IPS-NIHi7 (cell line): ENCODE measurements at regions not wholly inside any gene's neighbourhood (a gene's known extent, or its start where the extent isn't known, plus 50 kb on each side); places are given as distances from the start of the nearest gene placed in this dataset.
"Not testable (repeated sequence)": the region's sequence is repeated elsewhere in the genome, so short reads cannot be mapped to it uniquely, and the experiment has no call there.

Experiments
- DNase-seq: peaks from one replicate; pipeline ENCODE4 v3.0.0; 2012; ENCODE audit warnings: mixed read lengths; ENCODE audit errors: extremely low spot score

DNA sequence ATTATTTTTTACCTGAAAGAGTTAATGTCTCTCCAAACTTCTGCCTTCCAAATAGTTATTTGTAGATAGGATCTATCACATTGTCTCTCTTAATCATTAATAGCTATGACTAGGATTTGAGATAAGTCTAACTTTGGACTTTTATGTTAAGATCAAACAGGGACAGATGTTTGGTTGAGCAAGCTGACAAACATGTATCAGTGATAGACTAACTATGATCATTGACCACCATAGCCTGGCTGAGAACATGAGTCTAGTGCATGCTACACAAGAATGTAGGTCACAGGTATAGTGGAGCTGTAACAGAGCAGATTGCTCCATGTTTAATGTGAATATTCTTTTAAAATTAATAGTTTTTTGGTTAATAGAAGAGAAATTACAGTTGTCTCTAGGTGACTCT lies 52.0 kb downstream of the SYT15B start:
- not testable (repeated sequence) for DNase-seq

DNA sequence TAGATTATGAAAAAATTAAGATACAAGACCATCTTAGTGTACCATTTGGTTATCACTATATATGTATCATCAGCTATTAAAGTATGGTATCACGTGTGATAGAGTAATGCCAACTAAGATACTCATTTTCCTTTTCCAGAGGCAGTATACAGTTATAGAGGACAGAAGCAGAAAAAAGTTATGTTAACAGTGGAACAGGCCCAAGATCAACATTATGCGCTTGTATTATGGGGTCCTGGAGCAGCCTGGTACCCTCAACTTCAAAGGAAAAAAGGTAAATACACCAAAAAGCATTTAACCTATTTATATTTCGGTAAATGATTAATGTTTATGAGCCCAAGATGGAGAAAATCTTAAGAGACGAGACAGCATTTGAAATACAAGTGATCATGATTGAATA lies 52.9 kb downstream of the SYT15B start:
- not testable (repeated sequence) for DNase-seq

DNA sequence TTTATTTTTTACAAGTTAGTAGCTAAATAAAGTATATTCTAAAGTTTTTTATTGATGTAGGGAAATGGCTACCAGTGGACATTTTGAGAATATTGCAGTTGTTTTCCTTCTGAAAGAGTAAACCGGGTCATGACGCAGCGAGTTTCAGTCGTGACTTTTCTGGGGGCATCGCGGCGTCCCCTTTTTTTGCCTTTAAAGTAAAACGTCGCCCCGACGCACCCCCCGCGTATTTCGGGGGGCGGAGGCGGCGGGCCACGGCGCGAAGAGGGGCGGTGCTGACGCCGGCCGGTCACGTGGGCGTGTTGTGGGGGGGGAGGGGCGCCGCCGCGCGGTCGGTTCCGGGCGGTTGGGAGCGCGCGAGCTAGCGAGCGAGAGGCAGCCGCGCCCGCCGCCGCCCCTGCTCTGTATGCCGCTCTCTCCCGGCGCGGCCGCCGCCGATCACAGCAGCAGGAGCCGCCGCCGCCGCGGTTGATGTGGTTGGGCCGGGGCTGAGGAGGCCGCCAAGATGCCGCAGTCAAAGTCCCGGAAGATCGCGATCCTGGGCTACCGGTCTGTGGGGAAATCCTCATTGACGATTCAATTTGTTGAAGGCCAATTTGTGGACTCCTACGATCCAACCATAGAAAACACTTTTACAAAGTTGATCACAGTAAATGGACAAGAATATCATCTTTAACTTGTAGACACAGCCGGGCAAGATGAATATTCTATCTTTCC lies 57.5 kb downstream of the SYT15B start:
- not testable (repeated sequence) for DNase-seq

DNA sequence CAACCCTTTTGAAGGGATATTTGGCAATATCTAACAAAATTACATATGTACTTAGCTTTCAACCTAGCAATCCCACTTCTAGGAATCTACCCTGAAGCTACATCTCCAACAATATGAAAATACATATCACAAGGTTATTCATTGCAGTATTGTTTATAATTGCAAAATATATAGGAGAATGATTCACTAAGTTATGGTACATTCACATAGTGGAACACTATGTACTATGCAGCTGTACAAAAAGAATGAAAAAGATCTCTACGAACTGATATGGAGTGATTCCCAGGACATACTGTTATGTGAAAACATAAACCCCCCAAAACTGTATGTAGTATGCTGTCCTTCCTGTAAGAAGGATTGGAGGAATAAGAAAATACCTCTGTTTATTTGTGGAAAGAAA lies 62.1 kb downstream of the SYT15B start:
- DNase-seq, result not testable (repeated sequence)

DNA sequence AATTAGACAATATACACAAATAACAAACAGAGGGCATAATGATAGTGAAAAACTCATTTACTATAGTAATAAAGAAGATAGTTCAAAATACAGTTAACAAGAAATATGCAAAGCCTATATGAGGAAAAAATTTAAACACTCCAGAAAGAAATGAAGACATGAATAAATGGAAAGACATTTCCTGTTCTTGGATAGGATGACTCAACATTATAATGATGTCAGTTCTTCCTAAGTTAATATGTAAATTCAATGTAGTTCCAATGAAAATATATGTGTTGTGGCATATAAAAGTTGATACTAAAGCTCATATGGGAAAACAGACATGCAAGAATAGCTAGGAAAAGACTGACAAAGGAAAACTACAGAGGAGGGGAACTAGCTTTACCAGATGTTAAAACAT lies 63.5 kb downstream of the SYT15B start:
- DNase-seq, result not testable (repeated sequence)

DNA sequence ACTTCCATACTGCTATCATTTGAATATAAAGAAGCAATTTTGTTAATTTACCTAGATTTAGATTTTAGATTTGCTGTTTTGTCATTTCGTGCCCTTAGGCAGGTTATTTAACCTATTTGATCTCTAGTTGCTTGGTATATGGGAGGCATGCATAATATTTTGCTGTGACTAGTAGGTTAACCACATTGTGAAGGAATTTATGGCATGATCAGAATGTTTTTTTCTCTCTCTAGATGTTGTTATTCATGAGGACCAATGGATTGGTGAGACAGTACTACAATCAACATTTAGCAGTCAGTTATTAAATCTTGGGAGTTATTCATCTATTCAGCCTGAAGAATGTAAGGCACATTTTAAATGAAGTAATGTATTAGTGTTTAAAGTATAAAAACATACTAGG lies 67.2 kb downstream of the SYT15B start:
- not testable (repeated sequence) for DNase-seq

DNA sequence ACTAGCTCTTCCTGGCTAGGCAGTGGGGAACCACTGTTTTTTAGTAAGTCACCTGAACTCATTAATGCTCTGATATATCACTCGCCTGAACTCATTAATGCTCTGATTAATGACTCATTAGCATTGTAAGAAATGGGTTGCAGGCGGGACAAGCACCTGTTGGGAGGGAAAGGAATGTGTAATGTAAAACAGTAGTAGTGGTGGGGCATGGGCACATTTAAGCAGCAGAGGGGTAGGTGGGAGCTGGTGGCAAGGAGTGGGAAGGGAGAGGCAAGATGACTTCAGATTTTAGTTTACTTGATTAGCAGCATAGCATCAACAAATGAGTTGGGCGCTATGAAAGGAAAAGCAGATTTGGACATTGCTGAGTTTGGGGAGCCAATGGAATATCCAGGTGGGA lies 68.2 kb downstream of the SYT15B start:
- DNase-seq, result not testable (repeated sequence)

DNA sequence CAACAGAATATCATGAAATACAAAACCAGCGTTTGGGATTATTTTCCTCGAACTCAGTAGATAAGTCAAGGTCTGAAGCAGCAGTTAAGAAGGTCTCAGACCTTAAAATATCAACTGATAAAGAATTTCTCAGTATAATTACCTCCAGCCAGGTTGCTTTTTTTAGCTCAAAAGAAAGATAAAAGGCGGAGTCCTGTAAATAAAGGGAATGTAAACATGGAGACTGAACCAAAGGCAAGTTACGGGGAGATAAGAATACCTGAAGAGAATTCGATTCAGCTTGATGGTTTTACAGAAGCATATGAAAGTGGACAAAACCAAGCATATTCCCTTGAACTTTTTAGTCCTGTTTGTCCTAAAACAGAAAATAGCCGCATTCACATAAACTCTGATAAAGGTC lies 73.1 kb downstream of the SYT15B start:
- DNase-seq, result not testable (repeated sequence)

DNA sequence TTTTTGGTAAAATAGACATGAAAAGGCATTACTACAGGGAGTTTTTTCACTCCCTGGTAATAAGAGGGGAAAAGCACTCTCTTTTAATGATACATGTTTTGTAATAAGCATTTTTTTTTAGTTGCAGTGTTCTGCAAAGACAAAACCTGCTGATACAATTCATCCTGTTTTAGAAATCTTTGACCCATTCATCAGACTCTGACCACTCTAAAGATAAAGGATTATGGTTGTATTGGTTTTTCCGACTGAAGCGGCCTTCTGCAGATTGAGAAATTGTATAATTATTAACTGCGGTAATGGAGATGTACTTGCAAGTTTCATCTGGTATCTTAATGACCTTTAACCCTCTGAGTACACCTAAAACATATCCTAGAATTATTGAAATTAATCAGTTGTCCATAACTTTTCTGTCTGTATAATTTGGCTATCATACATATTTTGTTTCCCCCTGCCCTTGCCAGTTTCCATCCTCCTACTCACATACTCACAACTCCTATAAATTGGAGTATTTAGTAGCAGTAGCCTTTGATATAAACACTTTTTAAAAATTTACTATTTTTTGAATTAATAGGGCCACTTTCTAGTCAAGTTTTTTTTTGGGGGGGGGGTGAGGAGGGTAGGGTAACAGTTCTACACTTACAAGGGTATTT lies 79.4 kb downstream of the SYT15B start:
- not testable (repeated sequence) for DNase-seq

DNA sequence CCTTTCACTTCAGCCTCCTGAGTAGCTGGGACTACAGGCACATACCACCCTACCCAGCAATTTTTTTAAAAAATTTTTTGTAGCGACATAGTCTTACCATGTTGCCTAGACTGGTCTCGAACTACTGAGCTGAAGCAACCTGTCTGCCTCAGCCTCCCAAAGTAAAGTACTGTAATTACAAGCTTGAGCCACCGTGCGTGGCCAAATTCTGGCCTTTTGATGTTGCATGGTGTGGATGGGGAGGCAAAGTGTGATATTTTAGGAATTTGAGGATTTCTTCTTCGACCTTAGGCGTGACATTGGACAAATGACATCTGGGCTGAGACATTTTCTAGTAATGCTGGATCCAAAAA lies 81.8 kb downstream of the SYT15B start:
- not testable (repeated sequence) for DNase-seq

DNA sequence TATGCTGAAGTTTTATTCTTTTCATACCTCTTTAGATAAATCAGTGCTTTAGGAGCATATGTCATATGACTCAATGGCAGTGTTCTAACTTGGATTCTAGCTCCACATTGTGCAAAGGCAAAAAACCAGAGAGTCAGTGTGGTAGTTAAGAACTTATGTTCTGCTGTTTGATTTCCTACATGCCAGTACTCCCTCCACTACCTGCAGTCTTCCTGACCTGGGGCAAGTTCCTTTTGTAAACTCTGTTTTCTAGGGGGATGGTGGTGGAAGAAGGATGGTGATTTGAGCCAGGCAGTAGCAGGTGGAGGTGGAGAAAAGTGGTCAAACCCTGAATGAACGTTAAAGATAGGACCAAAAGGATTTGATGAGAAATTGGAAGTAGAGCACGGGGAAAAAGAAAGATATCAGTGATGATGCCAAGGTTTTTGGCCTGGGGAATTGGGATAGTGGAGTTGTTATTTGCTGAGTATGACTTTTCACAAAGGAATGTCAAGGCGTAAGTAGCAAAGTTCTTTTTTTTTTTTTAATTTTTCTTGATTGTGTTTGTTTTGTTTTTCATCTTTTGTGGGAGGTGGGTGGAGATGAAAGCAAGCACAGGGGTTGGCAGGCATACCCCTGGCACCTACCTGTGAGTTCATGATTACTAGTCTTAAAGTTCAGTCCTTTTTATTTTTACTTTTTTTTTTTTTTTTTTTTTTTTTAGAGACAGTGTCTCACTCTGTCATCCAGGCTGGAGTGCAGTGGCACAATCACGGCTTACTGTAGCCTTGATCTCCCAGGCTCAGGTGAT lies 82.3 kb downstream of the SYT15B start:
- DNase-seq, result not testable (repeated sequence)

DNA sequence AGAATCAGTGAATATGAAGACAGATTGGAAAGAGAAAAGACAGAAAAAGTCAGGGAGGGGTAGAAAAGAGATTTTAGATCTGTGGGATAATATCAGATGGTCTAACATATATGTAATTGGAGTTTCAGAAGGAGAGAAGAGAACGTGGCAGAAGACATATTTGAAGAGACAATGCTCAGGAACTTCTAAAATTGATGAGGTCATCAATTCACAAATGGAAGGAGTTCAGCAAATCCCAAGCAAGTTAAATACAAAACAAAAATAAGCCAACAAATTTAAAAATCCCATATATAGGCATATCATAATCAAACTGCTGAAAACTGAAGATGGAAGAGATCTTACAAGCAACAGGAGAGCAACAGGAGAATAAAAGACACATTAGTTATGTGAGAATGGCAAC lies 87.3 kb downstream of the SYT15B start:
- not testable (repeated sequence) for DNase-seq

DNA sequence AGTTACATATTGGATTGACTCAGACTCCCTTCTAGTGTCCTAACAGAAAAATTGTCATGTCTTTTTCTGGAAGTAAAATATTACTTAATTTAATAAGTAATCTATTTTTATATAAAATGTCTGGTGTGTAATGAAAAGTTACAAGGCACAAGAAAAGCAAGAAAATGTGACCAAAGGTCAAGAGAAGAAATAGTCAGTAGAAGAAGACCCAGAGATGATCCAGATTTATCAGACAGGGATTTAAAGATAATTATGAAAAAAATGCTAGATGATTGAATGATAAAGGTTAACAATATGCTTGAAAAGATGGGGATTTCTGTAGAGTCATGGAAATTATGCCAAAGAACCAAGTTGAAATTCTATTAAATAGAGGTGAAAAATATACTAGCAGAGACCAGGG lies 87.8 kb downstream of the SYT15B start:
- not testable (repeated sequence) for DNase-seq

DNA sequence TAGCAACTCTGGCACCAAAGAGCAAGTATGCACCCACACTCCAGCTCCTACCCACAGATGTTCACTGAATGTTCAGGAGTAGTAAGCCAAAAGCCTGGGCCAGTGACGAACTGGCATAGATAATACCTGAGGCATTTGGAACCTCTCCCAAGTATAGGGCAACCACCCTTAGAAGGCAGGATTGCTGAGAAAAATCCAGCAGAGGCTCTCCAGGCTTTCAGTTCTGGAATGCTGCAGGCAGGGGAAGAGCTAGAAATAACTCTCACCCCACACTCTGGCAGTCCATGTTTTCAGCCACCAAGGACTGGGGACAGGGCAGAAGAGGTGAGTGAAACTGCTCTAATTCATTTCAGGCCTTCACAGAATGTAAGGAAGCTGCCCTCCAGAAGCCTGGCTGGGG lies 90.3 kb downstream of the SYT15B start:
- DNase-seq, result not testable (repeated sequence)

DNA sequence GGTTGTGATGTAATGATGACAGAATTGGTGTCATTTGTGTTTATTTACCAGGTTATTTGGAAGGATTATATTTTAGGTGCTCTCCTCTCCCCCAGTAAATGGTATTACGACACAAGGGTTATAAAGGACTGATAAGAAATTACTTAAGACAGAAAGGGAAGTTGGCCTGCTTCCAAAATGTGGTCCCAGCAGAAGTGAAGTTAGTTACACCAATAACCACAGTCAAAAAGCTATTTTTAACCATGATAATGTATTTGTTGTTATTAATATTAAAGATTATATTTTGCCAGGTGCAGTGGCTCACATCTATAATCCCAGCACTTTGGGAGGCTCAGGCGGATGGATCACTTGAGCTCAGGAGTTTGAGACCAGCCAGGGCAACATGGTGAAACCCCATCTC lies 92.5 kb downstream of the SYT15B start:
- DNase-seq, result not testable (repeated sequence)

DNA sequence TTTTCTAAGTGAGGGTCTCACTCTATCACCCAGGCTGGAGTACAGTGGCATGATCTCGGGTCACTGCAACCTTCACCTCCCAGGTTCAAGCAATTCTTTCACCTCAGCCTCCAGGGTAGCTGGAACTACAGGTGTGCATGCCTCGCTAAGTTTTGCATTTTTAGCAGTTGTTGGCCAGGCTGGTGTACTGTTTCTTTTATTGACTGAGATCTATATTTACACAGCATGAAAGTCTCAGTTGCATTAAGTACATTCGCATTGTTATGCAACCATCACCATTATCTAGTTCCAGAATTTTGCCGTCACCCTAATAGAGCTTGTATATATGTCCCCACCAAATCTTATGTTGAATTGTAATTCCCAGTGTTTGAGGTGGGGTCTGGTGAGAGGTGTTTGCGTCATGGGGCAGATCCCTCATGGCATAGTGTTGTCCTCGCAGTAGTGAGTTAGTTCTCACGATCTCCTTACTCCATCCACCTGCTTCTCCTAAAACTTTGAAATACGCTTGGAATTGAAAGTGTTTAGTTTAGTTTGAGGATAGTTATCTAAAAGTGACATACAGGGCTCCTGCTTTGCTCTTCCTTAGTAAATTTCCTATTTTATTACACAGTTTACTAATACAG lies 101.3 kb downstream of the SYT15B start:
- not testable (repeated sequence) for DNase-seq

DNA sequence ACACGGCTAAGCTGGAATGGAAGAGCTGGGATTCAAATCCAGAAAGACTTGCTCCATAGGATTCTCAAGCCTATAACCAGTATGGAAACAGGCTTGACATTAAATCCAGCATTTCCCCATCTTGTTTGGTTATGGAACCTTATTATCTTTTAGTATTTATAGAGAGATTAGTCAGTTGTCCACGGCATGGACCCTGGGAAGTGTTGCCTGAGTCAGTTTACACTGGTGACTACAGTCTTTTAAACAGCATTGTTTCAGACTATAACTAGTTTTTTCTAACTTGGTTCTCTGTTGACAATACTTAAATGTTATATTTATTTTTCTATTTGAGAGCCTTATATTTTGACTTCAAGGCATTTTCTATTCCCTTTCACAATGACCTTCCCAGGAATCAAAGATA lies 106.7 kb downstream of the SYT15B start:
- DNase-seq, result not testable (repeated sequence)

DNA sequence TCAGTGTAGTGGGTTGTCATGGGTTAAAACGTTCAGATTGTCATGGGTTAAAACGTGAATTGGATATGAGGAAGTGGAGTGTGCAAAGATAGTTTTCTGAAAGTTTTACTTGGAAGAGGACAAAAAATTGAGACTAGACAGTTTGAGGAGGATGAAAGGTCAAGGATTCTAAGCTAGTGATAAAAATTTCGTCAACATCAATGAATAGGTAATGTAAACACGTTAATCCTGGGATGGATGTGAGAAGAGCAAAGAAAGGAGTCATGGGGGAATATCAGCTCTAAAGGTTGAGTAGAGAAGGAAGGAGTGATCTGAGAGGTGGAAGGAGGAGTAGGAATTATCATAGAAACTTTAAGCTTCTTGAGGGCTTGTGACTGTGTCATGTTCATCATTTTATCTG lies 109.2 kb downstream of the SYT15B start:
- not testable (repeated sequence) for DNase-seq

DNA sequence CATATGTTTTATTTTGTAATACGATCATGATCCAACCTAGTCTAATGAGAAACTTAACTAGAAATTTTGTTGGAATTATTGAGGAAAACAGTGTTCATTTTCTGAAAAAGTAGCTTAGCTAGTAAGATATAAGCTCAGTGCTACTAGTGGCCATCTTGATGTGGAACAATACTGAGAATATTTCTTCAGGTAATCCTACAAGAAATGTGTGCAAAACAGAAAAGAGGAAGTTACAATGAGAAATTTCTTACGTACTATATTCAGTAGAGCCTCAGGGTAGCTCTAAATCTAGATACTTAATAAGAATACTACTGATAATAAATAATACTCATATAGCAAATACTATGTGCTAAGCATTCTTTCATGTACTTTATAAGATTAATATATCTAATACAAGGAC lies 114.8 kb downstream of the SYT15B start:
- not testable (repeated sequence) for DNase-seq

DNA sequence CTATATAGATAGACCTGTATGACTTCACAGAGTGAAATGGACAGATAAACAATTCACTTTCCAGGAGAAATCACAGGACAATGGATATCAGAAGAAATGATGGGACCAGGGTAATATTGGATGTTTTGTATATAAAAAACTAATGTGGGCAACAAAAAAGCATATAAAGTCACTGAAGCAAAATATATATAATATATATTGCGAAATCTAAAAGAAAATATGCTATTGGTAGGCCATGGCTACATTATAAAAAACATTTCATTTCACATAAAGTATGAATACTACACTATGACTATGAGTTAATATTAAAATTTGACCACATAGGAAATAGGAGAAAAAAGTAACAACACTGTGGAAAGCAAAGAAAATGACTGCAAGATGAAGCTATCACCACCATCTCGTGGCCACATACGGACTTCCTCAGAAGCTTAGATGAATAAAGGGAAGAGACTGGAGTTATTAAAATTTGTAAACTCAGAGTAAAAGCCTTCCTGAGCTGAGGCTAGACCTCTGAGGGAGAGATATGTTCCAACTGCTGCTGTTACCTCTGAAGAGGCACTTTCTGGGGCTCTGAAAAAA lies 115.8 kb downstream of the SYT15B start:
- not testable (repeated sequence) for DNase-seq

DNA sequence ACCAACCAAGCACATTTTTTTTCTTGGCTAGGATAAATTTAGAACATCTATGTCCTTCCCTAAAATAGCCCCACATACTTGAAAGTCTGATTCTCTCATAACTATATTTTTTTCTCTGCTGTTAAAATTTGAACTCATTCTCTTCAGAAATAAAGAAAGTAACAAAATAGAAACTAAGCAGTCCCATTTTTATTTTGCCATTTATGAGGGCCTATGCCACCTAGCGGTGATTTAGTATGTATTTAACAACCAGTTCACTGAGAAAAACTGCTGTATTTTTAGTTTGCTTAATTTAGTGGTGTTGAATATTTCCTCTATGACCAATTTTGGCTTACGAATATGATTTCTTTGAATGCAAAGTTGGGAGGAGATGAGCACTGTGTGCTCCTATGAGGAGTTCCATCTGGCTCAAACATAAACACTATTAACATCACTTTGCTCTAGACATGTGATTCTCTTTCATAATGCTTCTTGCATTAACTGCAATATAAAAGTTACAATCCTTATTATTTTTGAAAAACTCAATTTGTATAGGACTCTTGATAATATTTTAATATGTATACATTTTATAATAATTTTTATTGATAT lies 116.6 kb downstream of the SYT15B start:
- DNase-seq, result not testable (repeated sequence)
